A549 (cell line): ENCODE measurements at regions not wholly inside any gene's neighbourhood (a gene's known extent, or its start where the extent isn't known, plus 50 kb on each side); places are given as distances from the start of the nearest gene placed in this dataset.
A peak's percentile ranks its signal among the peaks of the same experiment; 100 is the strongest.

Source experiments
- ATAC-seq, 2 experiments: fragments of 200-7000 bp in 1 of 2; fragments of >200 bp in 1 of 2; cut with Nextera tagmentation in 1 of 2; cut with Tn5 transposase in 1 of 2; 3 replicates each; pipeline versions ENCODE4 v1.8.0 to v1.9.1; 2018 to 2020; ENCODE audit warnings: mild to moderate bottlenecking in 1 of 2, moderate library complexity in 1 of 2
- CTCF ChIA-PET: fragments of 300-600 bp; sonication (Branson Sonifier 250); formaldehyde crosslinking; extraction: SDS; loops from one replicate; lab custom pipeline; 2021; ENCODE audit warnings: antibody characterized with exemption, inconsistent platforms; lab: Yijun Ruan, JAX
- POLR2A ChIA-PET: fragments of 350-600 bp; formaldehyde crosslinking; extraction: SDS; loops from one replicate; lab custom pipeline; 2021; ENCODE audit warnings: antibody characterized with exemption, inconsistent platforms; lab: Yijun Ruan, JAX
- DNase-seq, 2 experiments: peaks; one replicate each; pipeline versions ENCODE4 v3.0.0 to v3.0.0-alpha.2; 2011 to 2016; ENCODE audit warnings: low read depth in 1 of 2, low spot score in 1 of 2
- FAIRE-seq: peaks from 2 replicates; lab custom pipeline; 2011; peaks lifted over from hg19 to GRCh38; lab: Jason Lieb, UNC
- H3K27ac ChIP-seq, 2 experiments: fragments of >200 bp; sonication (Bioruptor Twin); formaldehyde crosslinking; 3 replicates each; pipeline ENCODE4 v1.5.1; 2016 to 2017
- H3K4me1 ChIP-seq: fragments of >200 bp; sonication (Bioruptor Twin); formaldehyde crosslinking; 3 replicates; pipeline ENCODE4 v1.6.1; 2016
- H3K4me2 ChIP-seq: fragments of >200 bp; sonication (Bioruptor Twin); formaldehyde crosslinking; 3 replicates; pipeline ENCODE4 v1.6.1; 2016
- H3K4me3 ChIP-seq: fragments of >200 bp; sonication (Bioruptor Twin); formaldehyde crosslinking; 3 replicates; pipeline ENCODE4 v1.5.1; 2016
- H3K9me3 ChIP-seq: fragments of >200 bp; sonication (Bioruptor Twin); formaldehyde crosslinking; 3 replicates; pipeline ENCODE4 v1.6.1; 2016
- ATOH8 ChIP-seq: fragments of 250-450 bp; sonication (Bioruptor Pico); IDR thresholded peaks from 2 replicates; pipeline ENCODE4 v1.5.0; 2020; ENCODE audit warnings: low read depth, mild to moderate bottlenecking, moderate library complexity
- BHLHE40 ChIP-seq: IDR thresholded peaks from 2 replicates; pipeline ENCODE4 v1.6.1; 2012; ENCODE audit warnings: low read depth, low read length, inconsistent platforms
- CBX8 ChIP-seq: fragments of 200-600 bp; sonication (generic); IDR thresholded peaks from 2 replicates; pipeline ENCODE4 v1.6.1; 2016
- CEBPB ChIP-seq, 2 experiments: fragments of >200 bp in 1 of 2; sonication (Bioruptor Twin) in 1 of 2; formaldehyde crosslinking in 1 of 2; IDR thresholded peaks; 2 replicates each; pipeline ENCODE4 v1.6.1; 2012 to 2016
- CHD4 ChIP-seq: fragments of 200-600 bp; sonication (generic); IDR thresholded peaks from 2 replicates; pipeline ENCODE4 v1.6.1; 2016; ENCODE audit warnings: antibody characterized with exemption, mild to moderate bottlenecking, borderline replicate concordance
- EHMT2 ChIP-seq: fragments of 200-600 bp; sonication (generic); IDR thresholded peaks from 2 replicates; pipeline ENCODE4 v1.6.1; 2016; ENCODE audit warnings: antibody characterized with exemption, low read depth, mild to moderate bottlenecking, moderate library complexity
- ESRRA ChIP-seq: fragments of 150-350 bp; IDR thresholded peaks from 2 replicates; pipeline ENCODE4 v1.6.1; 2014; ENCODE audit warnings: mild to moderate bottlenecking, low read length, borderline replicate concordance
- HDAC2 ChIP-seq: fragments of 200-600 bp; sonication (generic); IDR thresholded peaks from 2 replicates; pipeline ENCODE4 v1.6.1; 2016
- HOXB13 ChIP-seq: fragments of 250-450 bp; sonication (Bioruptor Pico); IDR thresholded peaks from 2 replicates; pipeline ENCODE4 v1.5.0; 2020; ENCODE audit warnings: low read depth, mild to moderate bottlenecking, moderate library complexity
- HOXB5 ChIP-seq: fragments of 250-450 bp; sonication (Bioruptor Pico); IDR thresholded peaks from 2 replicates; pipeline ENCODE4 v1.5.0; 2020; ENCODE audit warnings: mild to moderate bottlenecking, moderate library complexity
- MAFK ChIP-seq: fragments of 450-650 bp; IDR thresholded peaks from 2 replicates; pipeline ENCODE4 v1.6.1; 2014; ENCODE audit not compliant: partially characterized antibody
- MAX ChIP-seq: IDR thresholded peaks from 2 replicates; pipeline ENCODE4 v1.6.1; 2012
- NPAS2 ChIP-seq: fragments of 250-450 bp; sonication (Bioruptor Pico); IDR thresholded peaks from 2 replicates; pipeline ENCODE4 v1.8.0; 2022; ENCODE audit warnings: mild to moderate bottlenecking, moderate library complexity, borderline replicate concordance
- NR3C1 ChIP-seq: fragments of >200 bp; sonication (Bioruptor Twin); formaldehyde crosslinking; IDR thresholded peaks from 3 replicates; pipeline ENCODE4 v1.6.1; 2017
- POLR2A ChIP-seq: IDR thresholded peaks from 2 replicates; pipeline ENCODE4 v1.6.1; 2012; ENCODE audit warnings: mild to moderate bottlenecking, low read length
- RARB ChIP-seq: fragments of 250-450 bp; sonication (Bioruptor Pico); IDR thresholded peaks from 2 replicates; pipeline ENCODE4 v1.8.0; 2021; ENCODE audit warnings: mild to moderate bottlenecking, moderate library complexity
- RNF2 ChIP-seq: fragments of 200-600 bp; sonication (generic); IDR thresholded peaks from 2 replicates; pipeline ENCODE4 v1.6.1; 2016; ENCODE audit warnings: low read depth, mild to moderate bottlenecking, antibody characterized with exemption, moderate library complexity, borderline replicate concordance
- SMC3 ChIP-seq: fragments of >200 bp; sonication (Bioruptor Twin); formaldehyde crosslinking; IDR thresholded peaks from 3 replicates; pipeline ENCODE4 v1.6.1; 2018; ENCODE audit warnings: inconsistent platforms
- TP53 ChIP-seq: fragments of 250-450 bp; sonication (Bioruptor Pico); IDR thresholded peaks from 2 replicates; pipeline ENCODE4 v1.5.0; 2021; ENCODE audit warnings: mild to moderate bottlenecking, moderate library complexity
- ZC3H11A ChIP-seq: fragments of 450-650 bp; IDR thresholded peaks from 2 replicates; pipeline ENCODE4 v1.6.1; 2014; ENCODE audit warnings: antibody characterized with exemption, mild to moderate bottlenecking
- ZNF302 ChIP-seq: fragments of 250-450 bp; sonication (Bioruptor Pico); IDR thresholded peaks from 2 replicates; pipeline ENCODE4 v1.9.0; 2021; ENCODE audit warnings: inconsistent platforms, mild to moderate bottlenecking, moderate library complexity
- ZSCAN20 ChIP-seq: fragments of 250-450 bp; sonication (Bioruptor Pico); IDR thresholded peaks from 2 replicates; pipeline ENCODE4 v1.8.0; 2022; ENCODE audit warnings: mild to moderate bottlenecking, moderate library complexity
- WGBS: methylation state at CpG from one replicate; pipeline ENCODE4 v1.1.6; 2017; ENCODE audit errors: missing lambda C conversion rate; 5-methylcytosine and 5-hydroxymethylcytosine counted together
- TF ChIP-seq, protein P1 (sequence below): IDR thresholded peaks from 2 replicates; pipeline ENCODE4 v1.6.1; 2012; ENCODE audit warnings: low read depth, borderline replicate concordance

GRCh38 chr1:200329208-200329882 lies 80.5 kb downstream of the ZNF281 start:
- FAIRE-seq = no peak
- Histone ChIP-seq H3K27ac (peak overlapping the region in 1 of 2 experiments; percentile 52; a peak in 1 of 6 replicates), H3K4me1 (peaks cover 9% of the 10 kb centered on the region), H3K4me2 (no peak overlapping the region), H3K4me3 (no peak overlapping the region), H3K9me3 (no peaks in the 10 kb centered on the region)
- TF ChIP-seq CHD4 (no peak), MAFK (no peak)
- CTCF ChIA-PET = interaction anchor here (0.9 to 1.7 kb wide), 3 partner anchors 12 to 36 kb away, joined by 3 to 5 read pairs (median 3); no protein-coding TSS in a partner anchor
- WGBS = 88% methylated on average over 6 of the region's 7 CpGs
- POLR2A ChIA-PET = no interaction called here
- DNase-seq = no peak
- ATAC-seq = no peak

DNA sequence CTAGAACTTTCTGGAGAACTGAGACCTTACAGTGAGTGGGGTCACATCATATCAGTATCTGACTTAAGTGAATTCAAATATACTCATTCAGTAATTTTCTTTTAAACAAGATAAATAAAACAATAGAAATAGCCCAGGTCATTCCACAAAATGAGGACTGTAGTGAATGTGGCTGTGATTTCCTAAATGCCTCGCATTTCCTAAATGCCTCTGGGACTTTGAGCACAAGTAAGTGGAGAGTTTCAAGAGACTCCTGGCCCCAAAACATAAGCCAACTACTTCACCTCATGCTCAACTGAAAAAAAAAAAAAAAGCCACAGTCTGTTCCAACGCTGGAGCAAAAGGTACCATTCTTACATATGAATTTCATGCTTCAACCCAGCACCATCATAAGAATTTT lies 81.5 kb downstream of the ZNF281 start:
- no peaks in the 10 kb centered on the region for H3K9me3 ChIP-seq
- H3K4me3 ChIP-seq = no peak overlapping the region
- DNase-seq (no peak), ATAC-seq (no peak), FAIRE-seq (no peak)
- TF ChIP-seq POLR2A (no peak), HOXB5 (CRISPR knock-in tag) (no peak), ZC3H11A (no peak), ZNF302 (no peak), MAX (no peak), CBX8 (no peak), RNF2 (no peak), HOXB13 (no peak), ZSCAN20 (CRISPR knock-in tag) (no peak), TP53 (CRISPR knock-in tag) (no peak), HDAC2 (no peak), RARB (CRISPR knock-in tag) (no peak), ATOH8 (no peak), NPAS2 (CRISPR knock-in tag) (no peak), CHD4 (no peak), EHMT2 (no peak), ESRRA (no peak), SMC3 (no peak)
- TF ChIP-seq, protein P1, sequence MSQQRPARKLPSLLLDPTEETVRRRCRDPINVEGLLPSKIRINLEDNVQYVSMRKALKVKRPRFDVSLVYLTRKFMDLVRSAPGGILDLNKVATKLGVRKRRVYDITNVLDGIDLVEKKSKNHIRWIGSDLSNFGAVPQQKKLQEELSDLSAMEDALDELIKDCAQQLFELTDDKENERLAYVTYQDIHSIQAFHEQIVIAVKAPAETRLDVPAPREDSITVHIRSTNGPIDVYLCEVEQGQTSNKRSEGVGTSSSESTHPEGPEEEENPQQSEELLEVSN = no peak
- H3K4me2 ChIP-seq = no peak overlapping the region
- H3K27ac ChIP-seq = 0 out of 6 replicates have a peak overlapping the region, but pooled peaks of 1 of the 2 experiments have one; percentile 25
- WGBS = 86% methylated on average over 2 of the region's 2 CpGs
- peaks cover 8% of the 10 kb centered on the region; the same call in 2 of the 3 replicates for H3K4me1 ChIP-seq
- POLR2A ChIA-PET = no interaction called here
- CTCF ChIA-PET = interaction anchor here (0.6 to 1.2 kb wide), 2 partner anchors 20 to 98 kb away, joined by 3 read pairs; no protein-coding TSS in a partner anchor

DNA sequence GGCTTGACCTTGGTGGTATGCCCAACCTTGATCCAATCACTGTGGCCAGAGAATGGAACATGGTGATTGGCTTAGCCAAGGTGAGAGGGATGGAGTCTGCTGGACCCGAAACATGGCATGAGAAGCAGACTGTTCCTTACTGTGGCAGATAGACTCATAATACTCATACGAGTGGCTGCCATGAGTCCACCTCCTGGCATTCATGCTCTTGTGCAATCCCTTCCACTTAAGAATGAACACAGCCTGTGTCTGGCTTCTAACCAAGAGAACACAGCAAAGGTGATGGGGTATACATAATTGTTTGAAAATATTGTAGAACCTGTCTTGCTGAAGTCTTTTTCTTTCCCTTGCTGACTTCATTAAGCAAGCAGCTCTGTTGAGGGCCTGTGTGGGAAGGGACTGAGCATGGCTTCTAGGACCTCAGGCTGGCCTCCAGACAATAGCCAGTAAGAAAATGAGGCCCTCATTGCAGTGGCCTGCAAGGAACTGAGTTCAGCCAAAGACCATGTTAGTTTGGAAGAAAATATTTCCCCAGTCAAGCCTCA lies 85.9 kb downstream of the ZNF281 start:
- ChIA-PET CTCF (interaction anchor here (1.1 kb wide), 1 partner anchor 10 kb away, joined by 4 read pairs; no protein-coding TSS in a partner anchor), POLR2A (no interaction called here)
- H3K4me3 ChIP-seq = no peak overlapping the region
- DNase-seq = no peak
- H3K27ac ChIP-seq = peak overlapping the region; percentile 20 to 56; a peak in 3 of 6 replicates
- no peaks in the 10 kb centered on the region for H3K9me3 ChIP-seq
- FAIRE-seq = no peak
- H3K4me2 ChIP-seq = no peak overlapping the region
- ATAC-seq = peak in 1 of 2 experiments; percentile 47; a peak in 3 of 6 replicates
- 83% methylated on average over 2 of the region's 2 CpGs for WGBS
- TF ChIP-seq BHLHE40 (no peak), CEBPB (IDR thresholded peaks at IDR 0.05) (peak; percentile 47 to 72; a peak in 3 of 4 replicates), NR3C1 (no peak), ESRRA (no peak)
- H3K4me1 ChIP-seq = peaks cover 17% of the 10 kb centered on the region
